Mesendoderm (in vitro differentiated cells): ENCODE measurements at regions not wholly inside any gene's neighbourhood (a gene's known extent, or its start where the extent isn't known, plus 50 kb on each side); places are given as distances from the start of the nearest gene placed in this dataset.

Experiments
- DNase-seq: peaks from one replicate; pipeline ENCODE4 v3.0.0; 2013
- H2AK5ac ChIP-seq: 2 replicates; pipeline ENCODE4 v1.6.1; 2013; ENCODE audit warnings: low read length, inconsistent platforms
- H2BK120ac ChIP-seq: 2 replicates; pipeline ENCODE4 v1.6.1; 2013; ENCODE audit warnings: low read depth, mild to moderate bottlenecking, low read length, moderate library complexity, mixed read lengths
- H2BK15ac ChIP-seq: replicated peaks from 2 replicates; pipeline ENCODE4 v1.6.1; 2013; ENCODE audit warnings: low read depth, mild to moderate bottlenecking, moderate library complexity
- H2BK5ac ChIP-seq: 2 replicates; pipeline ENCODE4 v1.6.1; 2013; ENCODE audit warnings: low read length, inconsistent platforms
- H3K18ac ChIP-seq: 2 replicates; pipeline ENCODE4 v1.6.1; 2013; ENCODE audit warnings: mild to moderate bottlenecking, low read length, mixed read lengths
- H3K23ac ChIP-seq: one replicate; pipeline ENCODE4 v1.6.1; 2013; ENCODE audit warnings: low read length
- H3K27ac ChIP-seq: 2 replicates; pipeline ENCODE4 v1.5.1; 2013; ENCODE audit warnings: low read depth, mild to moderate bottlenecking, inconsistent platforms, low read length, moderate library complexity
- H3K27me3 ChIP-seq: 2 replicates; pipeline ENCODE4 v1.6.1; 2013; ENCODE audit warnings: low read length, control low read depth, mild to moderate bottlenecking, inconsistent platforms; ENCODE audit not compliant: insufficient read depth, poor library complexity
- H3K36me3 ChIP-seq: 2 replicates; pipeline ENCODE4 v1.6.1; 2013; ENCODE audit warnings: low read length, inconsistent platforms; ENCODE audit not compliant: control insufficient read depth, insufficient read depth
- H3K4ac ChIP-seq: one replicate; pipeline ENCODE4 v1.6.1; 2013; ENCODE audit warnings: low read depth, mild to moderate bottlenecking, low read length, moderate library complexity
- H3K4me1 ChIP-seq: 2 replicates; pipeline ENCODE4 v1.6.1; 2013; ENCODE audit warnings: low read depth, low read length, inconsistent platforms; ENCODE audit not compliant: control insufficient read depth
- H3K4me2 ChIP-seq: 2 replicates; pipeline ENCODE4 v1.6.1; 2013; ENCODE audit warnings: low read length
- H3K4me3 ChIP-seq: 2 replicates; pipeline ENCODE4 v1.5.1; 2013; ENCODE audit warnings: mild to moderate bottlenecking, low read length
- H3K56ac ChIP-seq: one replicate; pipeline ENCODE4 v1.6.1; 2013; ENCODE audit warnings: low read length
- H3K79me1 ChIP-seq: 2 replicates; pipeline ENCODE4 v1.6.1; 2013; ENCODE audit warnings: low read length, inconsistent platforms
- H3K79me2 ChIP-seq: 2 replicates; pipeline ENCODE4 v1.6.1; 2013; ENCODE audit warnings: mild to moderate bottlenecking, low read length; ENCODE audit not compliant: control insufficient read depth, insufficient read depth
- H3K9ac ChIP-seq: 2 replicates; pipeline ENCODE4 v1.6.1; 2013; ENCODE audit warnings: low read length, inconsistent platforms
- H4K5ac ChIP-seq: one replicate; pipeline ENCODE4 v1.6.1; 2013; ENCODE audit warnings: low read length
- H4K8ac ChIP-seq: one replicate; pipeline ENCODE4 v1.6.1; 2013; ENCODE audit warnings: low read depth, mild to moderate bottlenecking, control low read depth, low read length, moderate library complexity
- WGBS: extraction: QIAGEN DNeasy Blood & Tissue Kit; methylation state at CpG from one replicate; pipeline ENCODE4 v1.1.7; 2013; ENCODE audit warnings: low lambda C conversion rate, missing lambda C conversion rate; ENCODE audit not compliant: insufficient coverage; ENCODE audit errors: extremely low coverage; 5-methylcytosine and 5-hydroxymethylcytosine counted together

DNA sequence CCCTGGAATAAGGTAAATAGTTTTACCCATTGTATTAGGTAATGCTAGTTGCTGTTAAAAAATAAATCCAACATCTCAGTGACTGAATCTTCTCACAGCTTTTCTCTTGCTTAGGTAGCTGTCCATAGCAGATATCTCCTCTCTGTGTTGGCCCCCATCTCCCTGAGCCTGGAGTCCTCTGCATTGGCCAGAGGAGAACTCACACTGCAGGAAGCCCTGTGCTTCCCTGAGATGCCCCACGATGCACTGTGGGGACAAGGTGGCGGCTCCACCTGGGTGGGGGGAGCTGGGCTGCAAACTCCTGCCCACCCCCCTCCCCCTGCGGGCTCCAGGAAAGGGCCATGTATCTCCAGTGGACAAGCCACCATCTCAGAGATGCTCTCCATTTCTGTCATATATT is 80.4 kb upstream of the SALL3 start:
- no peaks in the 10 kb centered on the region for H3K79me1 ChIP-seq
- no peak overlapping the region for H4K5ac ChIP-seq
- H3K4me1 ChIP-seq, result no peaks in the 10 kb centered on the region
- no peak overlapping the region for H3K56ac ChIP-seq
- H3K79me2 ChIP-seq, result no peaks in the 10 kb centered on the region
- DNase-seq, result no peak
- H2BK120ac ChIP-seq, result no peak overlapping the region
- no peak overlapping the region for H3K4ac ChIP-seq
- H2BK15ac ChIP-seq, result no peak overlapping the region
- H3K36me3 ChIP-seq, result no peaks in the 10 kb centered on the region
- H3K27ac ChIP-seq, result no peak overlapping the region
- no peak overlapping the region for H2BK5ac ChIP-seq
- H3K4me3 ChIP-seq, result no peak overlapping the region
- H3K23ac ChIP-seq, result no peak overlapping the region
- H3K4me2 ChIP-seq, result no peak overlapping the region
- WGBS, result no CpG with 5 or more reads among the region's 3 CpGs
- no peak overlapping the region for H3K9ac ChIP-seq
- H3K27me3 ChIP-seq, result no peaks in the 10 kb centered on the region
- no peak overlapping the region for H3K18ac ChIP-seq
- no peak overlapping the region for H2AK5ac ChIP-seq
- H4K8ac ChIP-seq, result no peak overlapping the region

DNA sequence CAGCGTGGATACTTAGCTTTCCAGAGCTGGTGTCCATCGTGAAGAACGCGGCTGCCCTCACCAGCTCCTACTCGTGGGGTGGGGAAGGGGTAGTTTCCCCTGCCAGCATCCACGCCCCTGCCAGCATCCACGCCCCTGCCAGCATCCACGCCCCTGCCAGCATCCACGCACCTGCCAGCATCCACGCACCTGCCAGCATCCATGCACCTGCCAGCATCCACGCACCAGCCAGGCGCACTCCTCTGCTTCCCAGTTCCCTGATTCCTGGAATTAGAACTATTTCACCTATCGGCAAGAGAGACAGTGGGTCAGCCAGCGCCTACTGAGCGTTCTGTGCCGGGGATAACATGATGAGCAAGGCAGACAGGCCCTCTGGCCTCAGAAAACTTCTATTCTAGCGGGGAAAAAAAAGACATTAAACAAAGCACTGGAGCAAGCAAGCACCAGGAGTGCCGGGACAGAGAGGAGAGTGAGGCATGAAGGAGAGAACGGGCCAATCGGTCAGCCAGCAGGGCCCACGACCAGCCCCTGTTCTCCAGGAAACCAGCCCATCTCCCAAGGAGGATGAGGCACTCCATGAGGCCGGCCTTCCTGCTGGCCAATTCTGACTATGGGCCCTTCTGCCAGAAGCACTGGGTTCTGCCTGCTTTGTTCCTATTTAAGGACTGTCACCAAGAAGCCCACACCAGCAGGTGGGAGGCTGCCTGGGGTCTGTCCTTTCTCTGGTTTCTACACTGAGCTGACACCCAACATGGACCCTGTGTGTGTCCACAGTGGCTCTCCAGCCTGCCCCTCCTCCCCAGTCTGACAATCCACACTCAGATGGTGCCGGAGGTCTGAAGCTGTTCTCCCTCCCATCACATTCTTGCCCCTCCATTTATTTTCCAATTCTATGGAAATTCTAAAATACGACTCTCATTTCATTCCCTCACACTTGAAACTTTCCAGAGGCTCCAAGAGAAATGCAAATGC is 78.4 kb upstream of the SALL3 start:
- Histone ChIP-seq H4K8ac (no peak overlapping the region), H3K79me1 (no peaks in the 10 kb centered on the region), H3K27me3 (no peaks in the 10 kb centered on the region), H2BK120ac (no peak overlapping the region), H3K56ac (no peak overlapping the region), H3K4me2 (no peak overlapping the region), H3K79me2 (no peaks in the 10 kb centered on the region), H3K4me3 (no peak overlapping the region), H2BK5ac (no peak overlapping the region), H3K36me3 (no peaks in the 10 kb centered on the region), H3K23ac (no peak overlapping the region), H2AK5ac (no peak overlapping the region), H4K5ac (no peak overlapping the region), H3K4ac (no peak overlapping the region), H3K27ac (no peak overlapping the region), H3K18ac (no peak overlapping the region), H3K9ac (no peak overlapping the region), H3K4me1 (no peaks in the 10 kb centered on the region), H2BK15ac (no peak overlapping the region)
- no peak for DNase-seq
- WGBS, result no CpG with 5 or more reads among the region's 24 CpGs

DNA sequence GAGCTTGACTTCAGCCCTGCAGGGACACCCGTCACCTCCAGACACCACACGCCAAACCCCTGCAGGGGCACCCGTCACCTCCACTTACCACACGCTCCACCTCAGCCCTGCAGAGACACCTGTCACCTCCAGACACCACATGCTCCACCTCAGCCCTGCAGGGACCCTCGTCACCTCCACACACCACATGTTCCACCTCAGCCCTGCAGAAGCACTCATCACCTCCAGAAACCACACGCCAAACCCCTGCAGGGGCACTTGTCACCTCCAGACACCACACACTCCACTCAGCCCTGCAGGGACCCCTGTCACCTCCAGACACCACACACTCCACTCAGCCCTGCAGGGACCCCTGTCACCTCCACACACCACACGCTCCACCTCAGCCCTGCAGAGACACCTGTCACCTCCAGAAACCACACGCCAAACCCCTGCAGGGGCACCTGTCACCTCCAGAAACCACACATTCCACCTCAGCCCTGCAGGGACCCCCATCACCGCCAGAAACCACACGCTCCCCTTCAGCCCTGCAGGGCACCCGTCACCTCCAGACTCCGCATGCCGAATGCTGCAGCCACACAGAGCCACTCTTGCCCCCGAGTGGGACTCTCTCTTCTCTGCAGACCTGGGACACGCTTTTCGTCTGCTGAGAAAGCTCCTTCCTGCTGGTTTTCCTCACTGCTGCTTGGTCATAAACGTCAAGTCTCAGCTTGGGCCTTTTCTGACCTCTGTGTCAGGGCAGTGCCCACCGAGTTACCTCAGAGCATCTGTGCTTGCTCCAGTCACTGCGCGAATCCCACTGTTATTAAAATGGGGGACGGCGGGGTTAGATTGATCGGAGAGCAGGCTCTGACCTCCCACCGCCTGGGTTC is 77.5 kb upstream of the SALL3 start:
- no peak for DNase-seq
- H3K79me2 ChIP-seq, result no peaks in the 10 kb centered on the region
- no peak overlapping the region for H4K5ac ChIP-seq
- no peak overlapping the region for H2AK5ac ChIP-seq
- H3K4me2 ChIP-seq, result no peak overlapping the region
- H3K79me1 ChIP-seq, result no peaks in the 10 kb centered on the region
- WGBS, result no CpG with 5 or more reads among the region's 24 CpGs
- no peak overlapping the region for H2BK15ac ChIP-seq
- no peaks in the 10 kb centered on the region for H3K4me1 ChIP-seq
- no peak overlapping the region for H2BK5ac ChIP-seq
- no peaks in the 10 kb centered on the region for H3K36me3 ChIP-seq
- H2BK120ac ChIP-seq, result no peak overlapping the region
- no peak overlapping the region for H3K56ac ChIP-seq
- H3K27ac ChIP-seq, result no peak overlapping the region
- H3K23ac ChIP-seq, result no peak overlapping the region
- H3K4me3 ChIP-seq, result no peak overlapping the region
- no peak overlapping the region for H4K8ac ChIP-seq
- no peak overlapping the region for H3K4ac ChIP-seq
- no peak overlapping the region for H3K9ac ChIP-seq
- H3K27me3 ChIP-seq, result no peaks in the 10 kb centered on the region
- no peak overlapping the region for H3K18ac ChIP-seq

DNA sequence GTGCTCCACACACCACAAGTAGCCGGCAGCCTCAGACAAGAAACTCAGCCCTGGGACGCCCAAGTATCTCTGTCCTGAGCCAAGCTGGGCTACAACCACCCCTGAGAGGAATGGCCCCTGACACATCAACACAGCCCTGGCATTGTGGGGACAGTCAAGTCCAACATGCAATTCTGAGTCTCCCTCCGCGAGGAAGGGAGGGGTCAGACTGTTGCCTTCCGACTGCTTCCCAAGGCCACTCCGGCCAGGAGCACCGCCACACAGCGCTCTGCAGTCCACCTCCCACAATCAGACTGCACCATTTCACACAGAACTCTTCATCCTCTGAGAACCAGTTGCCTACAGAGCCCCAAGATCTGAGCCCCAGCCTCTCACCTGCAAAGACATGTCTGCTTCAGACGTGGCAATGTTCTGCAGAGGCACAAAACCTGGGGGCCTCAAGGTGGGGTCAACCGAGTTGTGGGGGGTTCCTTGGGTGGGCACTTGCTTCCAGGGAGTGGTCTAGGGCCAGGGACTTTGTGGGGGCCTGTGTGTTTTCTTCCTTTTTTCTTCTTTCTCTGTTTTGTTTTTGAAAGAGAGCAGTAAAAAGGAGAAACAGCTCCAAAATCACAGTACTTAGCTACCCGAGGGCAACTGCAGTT is 76.7 kb upstream of the SALL3 start:
- Histone ChIP-seq H3K4ac (no peak overlapping the region), H4K8ac (no peak overlapping the region), H3K36me3 (no peaks in the 10 kb centered on the region), H3K56ac (no peak overlapping the region), H4K5ac (no peak overlapping the region), H3K4me1 (no peaks in the 10 kb centered on the region), H2AK5ac (no peak overlapping the region), H2BK120ac (no peak overlapping the region), H3K4me2 (no peak overlapping the region), H3K18ac (no peak overlapping the region), H3K4me3 (no peak overlapping the region), H3K27ac (no peak overlapping the region), H3K27me3 (no peaks in the 10 kb centered on the region), H3K23ac (no peak overlapping the region), H3K79me2 (no peaks in the 10 kb centered on the region), H3K9ac (no peak overlapping the region), H3K79me1 (no peaks in the 10 kb centered on the region), H2BK5ac (no peak overlapping the region), H2BK15ac (no peak overlapping the region)
- WGBS, result no CpG with 5 or more reads among the region's 11 CpGs
- DNase-seq, result no peak

DNA sequence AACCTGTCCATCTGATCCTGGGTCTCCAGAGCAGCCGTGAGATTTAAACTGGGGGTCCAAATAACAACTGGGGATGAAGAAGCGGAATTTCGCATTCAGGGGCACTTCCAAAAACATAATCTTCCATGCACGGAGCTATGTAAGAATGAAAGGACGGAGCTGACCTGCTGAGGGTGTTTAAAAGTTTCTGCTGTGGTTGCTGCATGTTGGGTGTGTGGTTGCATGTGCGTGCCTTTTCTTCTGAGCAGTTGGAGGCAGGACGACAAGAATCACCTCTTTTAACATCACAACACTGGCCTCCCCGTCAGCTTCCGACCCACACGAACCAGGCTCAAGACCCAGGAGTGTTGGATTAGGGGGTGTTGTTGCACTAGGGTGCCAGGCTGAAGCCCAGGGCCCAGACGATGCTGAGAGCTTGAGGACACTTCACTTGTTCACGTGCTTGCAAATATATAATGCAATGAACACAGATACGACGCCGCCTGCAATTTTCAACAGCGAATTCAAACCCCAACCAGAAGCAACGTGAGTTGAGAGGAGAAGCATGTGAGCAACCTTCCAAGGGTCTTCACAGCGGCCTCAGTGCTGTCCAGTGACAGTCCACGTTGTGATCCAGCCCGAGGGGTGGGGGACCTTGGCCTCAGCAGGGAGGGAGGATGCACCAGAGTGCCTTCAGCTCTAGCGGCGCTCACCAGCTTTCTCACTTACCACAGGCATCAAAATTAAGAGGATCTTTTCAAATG is 76.0 kb upstream of the SALL3 start:
- no peaks in the 10 kb centered on the region for H3K36me3 ChIP-seq
- H3K79me2 ChIP-seq, result no peaks in the 10 kb centered on the region
- no peak overlapping the region for H3K56ac ChIP-seq
- no peak overlapping the region for H2AK5ac ChIP-seq
- H2BK120ac ChIP-seq, result no peak overlapping the region
- H3K79me1 ChIP-seq, result no peaks in the 10 kb centered on the region
- H3K4me1 ChIP-seq, result no peaks in the 10 kb centered on the region
- no peak overlapping the region for H4K8ac ChIP-seq
- no peak overlapping the region for H3K23ac ChIP-seq
- no peak overlapping the region for H3K4me3 ChIP-seq
- H2BK15ac ChIP-seq, result no peak overlapping the region
- H3K18ac ChIP-seq, result no peak overlapping the region
- H4K5ac ChIP-seq, result no peak overlapping the region
- H3K27me3 ChIP-seq, result no peaks in the 10 kb centered on the region
- H3K4me2 ChIP-seq, result no peak overlapping the region
- no CpG with 5 or more reads among the region's 22 CpGs for WGBS
- H3K4ac ChIP-seq, result no peak overlapping the region
- no peak overlapping the region for H3K27ac ChIP-seq
- DNase-seq, result no peak
- no peak overlapping the region for H3K9ac ChIP-seq
- H2BK5ac ChIP-seq, result no peak overlapping the region
